WTC11 (cell line): ENCODE measurements at regions not wholly inside any gene's neighbourhood (a gene's known extent, or its start where the extent isn't known, plus 50 kb on each side); places are given as distances from the start of the nearest gene placed in this dataset.

Experiments
- ATF1 ChIP-seq: sonication (generic); formaldehyde crosslinking; IDR thresholded peaks from 2 replicates; pipeline ENCODE4 v1.8.1; 2023; ENCODE audit warnings: mild to moderate bottlenecking, moderate library complexity, missing genetic modification reagents
- ELF4 ChIP-seq: sonication (generic); formaldehyde crosslinking; IDR thresholded peaks from 2 replicates; pipeline ENCODE4 v1.8.1; 2022; ENCODE audit warnings: low read depth, mild to moderate bottlenecking, moderate library complexity, missing genetic modification reagents
- NR3C1 ChIP-seq: sonication (generic); formaldehyde crosslinking; conservative IDR thresholded peaks from 2 replicates; pipeline ENCODE4 v1.8.1; 2023; ENCODE audit warnings: low read depth, mild to moderate bottlenecking, missing genetic modification reagents
- PRRX2 ChIP-seq: fragments of 250-450 bp; sonication (Bioruptor Pico); IDR thresholded peaks from 2 replicates; pipeline ENCODE4 v1.8.0; 2021; ENCODE audit warnings: mild to moderate bottlenecking
- TP53 ChIP-seq: sonication (generic); formaldehyde crosslinking; IDR thresholded peaks from 2 replicates; pipeline ENCODE4 v1.8.1; 2023; ENCODE audit warnings: mild to moderate bottlenecking, missing genetic modification reagents
- ZNF416 ChIP-seq: fragments of 250-450 bp; sonication (Bioruptor Pico); IDR thresholded peaks from 2 replicates; pipeline ENCODE4 v1.9.0; 2021; ENCODE audit warnings: mild to moderate bottlenecking, inconsistent platforms
- TF ChIP-seq, protein P1 (sequence below): fragments of 200-600 bp; IDR thresholded peaks from 2 replicates; pipeline ENCODE4 v1.8.0; 2022; ENCODE audit warnings: antibody characterized with exemption
- TF ChIP-seq, protein P2 (sequence below): fragments of 250-450 bp; sonication (Bioruptor Pico); conservative IDR thresholded peaks from 2 replicates; pipeline ENCODE4 v1.9.0; 2021; ENCODE audit warnings: mild to moderate bottlenecking
- TF ChIP-seq, protein P3 (sequence below): sonication (generic); formaldehyde crosslinking; IDR thresholded peaks from 2 replicates; pipeline ENCODE4 v1.8.1; 2023; ENCODE audit warnings: mild to moderate bottlenecking, missing genetic modification reagents, borderline replicate concordance
- TF ChIP-seq, protein P4 (sequence below): fragments of 250-450 bp; sonication (Bioruptor Pico); IDR thresholded peaks from 2 replicates; pipeline ENCODE4 v1.8.0; 2021; ENCODE audit warnings: mild to moderate bottlenecking
- TF ChIP-seq, protein P5 (sequence below): sonication (generic); formaldehyde crosslinking; IDR thresholded peaks from 2 replicates; pipeline ENCODE4 v1.8.0; 2022; ENCODE audit warnings: mild to moderate bottlenecking, missing genetic modification reagents
- TF ChIP-seq, protein P6 (sequence below): sonication (generic); formaldehyde crosslinking; IDR thresholded peaks from 2 replicates; pipeline ENCODE4 v1.8.1; 2023; ENCODE audit warnings: mild to moderate bottlenecking, missing genetic modification reagents, moderate library complexity
- TF ChIP-seq, protein P7 (sequence below): fragments of 250-450 bp; sonication (Bioruptor Pico); IDR thresholded peaks from 2 replicates; pipeline ENCODE4 v1.9.0; 2021; ENCODE audit warnings: mild to moderate bottlenecking
- TF ChIP-seq, protein P8 (sequence below): sonication (generic); formaldehyde crosslinking; IDR thresholded peaks from 2 replicates; pipeline ENCODE4 v1.8.1; 2023; ENCODE audit warnings: mild to moderate bottlenecking, missing genetic modification reagents

DNA sequence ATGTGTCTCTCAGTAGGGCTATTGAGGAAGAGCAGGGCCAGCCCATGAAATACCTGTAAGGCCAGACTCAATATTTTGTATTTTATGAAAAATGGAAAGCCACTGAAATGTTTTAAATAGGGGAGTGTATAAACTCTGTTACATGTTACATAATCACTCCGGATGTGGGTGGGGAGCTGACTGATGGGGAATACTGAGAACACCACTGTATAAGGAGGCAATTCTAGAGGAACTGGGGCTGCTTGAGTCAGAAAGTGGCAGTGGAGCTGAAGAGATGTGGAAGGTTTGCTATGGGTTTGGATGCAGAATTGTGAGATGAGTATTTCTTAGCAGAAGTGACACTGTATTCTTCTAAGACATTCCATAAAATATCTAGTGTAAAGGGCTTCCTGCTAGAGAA lies 647.8 kb upstream of the LCORL start:
- TF ChIP-seq NR3C1 (no peak), PRRX2 (no peak), ZNF416 (CRISPR knock-in tag) (no peak), ATF1 (no peak), TP53 (CRISPR knock-in tag) (no peak), ELF4 (CRISPR knock-in tag) (no peak)
- TF ChIP-seq, protein P1, sequence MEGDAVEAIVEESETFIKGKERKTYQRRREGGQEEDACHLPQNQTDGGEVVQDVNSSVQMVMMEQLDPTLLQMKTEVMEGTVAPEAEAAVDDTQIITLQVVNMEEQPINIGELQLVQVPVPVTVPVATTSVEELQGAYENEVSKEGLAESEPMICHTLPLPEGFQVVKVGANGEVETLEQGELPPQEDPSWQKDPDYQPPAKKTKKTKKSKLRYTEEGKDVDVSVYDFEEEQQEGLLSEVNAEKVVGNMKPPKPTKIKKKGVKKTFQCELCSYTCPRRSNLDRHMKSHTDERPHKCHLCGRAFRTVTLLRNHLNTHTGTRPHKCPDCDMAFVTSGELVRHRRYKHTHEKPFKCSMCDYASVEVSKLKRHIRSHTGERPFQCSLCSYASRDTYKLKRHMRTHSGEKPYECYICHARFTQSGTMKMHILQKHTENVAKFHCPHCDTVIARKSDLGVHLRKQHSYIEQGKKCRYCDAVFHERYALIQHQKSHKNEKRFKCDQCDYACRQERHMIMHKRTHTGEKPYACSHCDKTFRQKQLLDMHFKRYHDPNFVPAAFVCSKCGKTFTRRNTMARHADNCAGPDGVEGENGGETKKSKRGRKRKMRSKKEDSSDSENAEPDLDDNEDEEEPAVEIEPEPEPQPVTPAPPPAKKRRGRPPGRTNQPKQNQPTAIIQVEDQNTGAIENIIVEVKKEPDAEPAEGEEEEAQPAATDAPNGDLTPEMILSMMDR = no peak
- TF ChIP-seq, protein P2, sequence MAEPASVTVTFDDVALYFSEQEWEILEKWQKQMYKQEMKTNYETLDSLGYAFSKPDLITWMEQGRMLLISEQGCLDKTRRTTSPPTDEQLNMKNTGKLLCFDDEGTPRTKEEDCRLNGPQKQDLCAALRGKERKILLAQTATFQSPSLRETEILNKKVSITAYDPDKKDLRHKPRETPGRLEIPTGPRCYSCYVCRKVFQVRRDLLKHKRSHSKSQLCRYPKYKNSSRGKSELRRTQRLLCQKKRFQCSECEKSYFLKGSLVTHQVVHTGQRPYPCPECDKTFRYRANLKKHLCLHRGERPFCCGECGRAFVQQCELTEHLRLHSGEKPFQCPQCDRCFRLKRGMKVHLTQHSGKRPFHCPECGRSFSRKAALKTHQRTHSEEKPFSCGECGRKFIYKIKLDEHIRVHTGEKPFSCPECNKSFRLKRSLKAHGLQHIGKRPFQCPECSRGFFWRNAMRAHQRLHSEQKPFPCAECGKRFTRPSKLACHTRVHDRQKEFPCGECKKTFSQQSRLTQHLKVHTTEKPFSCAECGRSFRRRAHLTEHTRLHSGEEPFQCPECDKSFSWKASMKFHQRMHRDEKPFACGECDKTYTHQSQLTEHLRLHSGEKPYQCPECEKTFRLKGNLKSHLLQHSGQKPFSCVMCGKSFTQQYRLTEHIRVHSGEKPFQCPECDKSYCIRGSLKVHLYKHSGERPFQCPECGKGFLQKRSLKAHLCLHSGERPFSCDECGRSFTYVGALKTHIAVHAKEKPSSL = no peak
- TF ChIP-seq, protein P3, sequence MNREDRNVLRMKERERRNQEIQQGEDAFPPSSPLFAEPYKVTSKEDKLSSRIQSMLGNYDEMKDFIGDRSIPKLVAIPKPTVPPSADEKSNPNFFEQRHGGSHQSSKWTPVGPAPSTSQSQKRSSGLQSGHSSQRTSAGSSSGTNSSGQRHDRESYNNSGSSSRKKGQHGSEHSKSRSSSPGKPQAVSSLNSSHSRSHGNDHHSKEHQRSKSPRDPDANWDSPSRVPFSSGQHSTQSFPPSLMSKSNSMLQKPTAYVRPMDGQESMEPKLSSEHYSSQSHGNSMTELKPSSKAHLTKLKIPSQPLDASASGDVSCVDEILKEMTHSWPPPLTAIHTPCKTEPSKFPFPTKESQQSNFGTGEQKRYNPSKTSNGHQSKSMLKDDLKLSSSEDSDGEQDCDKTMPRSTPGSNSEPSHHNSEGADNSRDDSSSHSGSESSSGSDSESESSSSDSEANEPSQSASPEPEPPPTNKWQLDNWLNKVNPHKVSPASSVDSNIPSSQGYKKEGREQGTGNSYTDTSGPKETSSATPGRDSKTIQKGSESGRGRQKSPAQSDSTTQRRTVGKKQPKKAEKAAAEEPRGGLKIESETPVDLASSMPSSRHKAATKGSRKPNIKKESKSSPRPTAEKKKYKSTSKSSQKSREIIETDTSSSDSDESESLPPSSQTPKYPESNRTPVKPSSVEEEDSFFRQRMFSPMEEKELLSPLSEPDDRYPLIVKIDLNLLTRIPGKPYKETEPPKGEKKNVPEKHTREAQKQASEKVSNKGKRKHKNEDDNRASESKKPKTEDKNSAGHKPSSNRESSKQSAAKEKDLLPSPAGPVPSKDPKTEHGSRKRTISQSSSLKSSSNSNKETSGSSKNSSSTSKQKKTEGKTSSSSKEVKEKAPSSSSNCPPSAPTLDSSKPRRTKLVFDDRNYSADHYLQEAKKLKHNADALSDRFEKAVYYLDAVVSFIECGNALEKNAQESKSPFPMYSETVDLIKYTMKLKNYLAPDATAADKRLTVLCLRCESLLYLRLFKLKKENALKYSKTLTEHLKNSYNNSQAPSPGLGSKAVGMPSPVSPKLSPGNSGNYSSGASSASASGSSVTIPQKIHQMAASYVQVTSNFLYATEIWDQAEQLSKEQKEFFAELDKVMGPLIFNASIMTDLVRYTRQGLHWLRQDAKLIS (CRISPR knock-in tag) = no peak
- TF ChIP-seq, protein P4, sequence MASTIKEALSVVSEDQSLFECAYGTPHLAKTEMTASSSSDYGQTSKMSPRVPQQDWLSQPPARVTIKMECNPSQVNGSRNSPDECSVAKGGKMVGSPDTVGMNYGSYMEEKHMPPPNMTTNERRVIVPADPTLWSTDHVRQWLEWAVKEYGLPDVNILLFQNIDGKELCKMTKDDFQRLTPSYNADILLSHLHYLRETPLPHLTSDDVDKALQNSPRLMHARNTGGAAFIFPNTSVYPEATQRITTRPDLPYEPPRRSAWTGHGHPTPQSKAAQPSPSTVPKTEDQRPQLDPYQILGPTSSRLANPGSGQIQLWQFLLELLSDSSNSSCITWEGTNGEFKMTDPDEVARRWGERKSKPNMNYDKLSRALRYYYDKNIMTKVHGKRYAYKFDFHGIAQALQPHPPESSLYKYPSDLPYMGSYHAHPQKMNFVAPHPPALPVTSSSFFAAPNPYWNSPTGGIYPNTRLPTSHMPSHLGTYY = no peak
- TF ChIP-seq, protein P5, sequence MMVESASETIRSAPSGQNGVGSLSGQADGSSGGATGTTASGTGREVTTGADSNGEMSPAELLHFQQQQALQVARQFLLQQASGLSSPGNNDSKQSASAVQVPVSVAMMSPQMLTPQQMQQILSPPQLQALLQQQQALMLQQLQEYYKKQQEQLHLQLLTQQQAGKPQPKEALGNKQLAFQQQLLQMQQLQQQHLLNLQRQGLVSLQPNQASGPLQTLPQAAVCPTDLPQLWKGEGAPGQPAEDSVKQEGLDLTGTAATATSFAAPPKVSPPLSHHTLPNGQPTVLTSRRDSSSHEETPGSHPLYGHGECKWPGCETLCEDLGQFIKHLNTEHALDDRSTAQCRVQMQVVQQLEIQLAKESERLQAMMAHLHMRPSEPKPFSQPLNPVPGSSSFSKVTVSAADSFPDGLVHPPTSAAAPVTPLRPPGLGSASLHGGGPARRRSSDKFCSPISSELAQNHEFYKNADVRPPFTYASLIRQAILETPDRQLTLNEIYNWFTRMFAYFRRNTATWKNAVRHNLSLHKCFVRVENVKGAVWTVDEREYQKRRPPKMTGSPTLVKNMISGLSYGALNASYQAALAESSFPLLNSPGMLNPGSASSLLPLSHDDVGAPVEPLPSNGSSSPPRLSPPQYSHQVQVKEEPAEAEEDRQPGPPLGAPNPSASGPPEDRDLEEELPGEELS (CRISPR knock-in tag) = no peak
- TF ChIP-seq, protein P6, sequence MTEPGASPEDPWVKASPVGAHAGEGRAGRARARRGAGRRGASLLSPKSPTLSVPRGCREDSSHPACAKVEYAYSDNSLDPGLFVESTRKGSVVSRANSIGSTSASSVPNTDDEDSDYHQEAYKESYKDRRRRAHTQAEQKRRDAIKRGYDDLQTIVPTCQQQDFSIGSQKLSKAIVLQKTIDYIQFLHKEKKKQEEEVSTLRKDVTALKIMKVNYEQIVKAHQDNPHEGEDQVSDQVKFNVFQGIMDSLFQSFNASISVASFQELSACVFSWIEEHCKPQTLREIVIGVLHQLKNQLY (CRISPR knock-in tag) = no peak
- TF ChIP-seq, protein P7, sequence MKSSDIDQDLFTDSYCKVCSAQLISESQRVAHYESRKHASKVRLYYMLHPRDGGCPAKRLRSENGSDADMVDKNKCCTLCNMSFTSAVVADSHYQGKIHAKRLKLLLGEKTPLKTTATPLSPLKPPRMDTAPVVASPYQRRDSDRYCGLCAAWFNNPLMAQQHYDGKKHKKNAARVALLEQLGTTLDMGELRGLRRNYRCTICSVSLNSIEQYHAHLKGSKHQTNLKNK (CRISPR knock-in tag) = no peak
- TF ChIP-seq, protein P8, sequence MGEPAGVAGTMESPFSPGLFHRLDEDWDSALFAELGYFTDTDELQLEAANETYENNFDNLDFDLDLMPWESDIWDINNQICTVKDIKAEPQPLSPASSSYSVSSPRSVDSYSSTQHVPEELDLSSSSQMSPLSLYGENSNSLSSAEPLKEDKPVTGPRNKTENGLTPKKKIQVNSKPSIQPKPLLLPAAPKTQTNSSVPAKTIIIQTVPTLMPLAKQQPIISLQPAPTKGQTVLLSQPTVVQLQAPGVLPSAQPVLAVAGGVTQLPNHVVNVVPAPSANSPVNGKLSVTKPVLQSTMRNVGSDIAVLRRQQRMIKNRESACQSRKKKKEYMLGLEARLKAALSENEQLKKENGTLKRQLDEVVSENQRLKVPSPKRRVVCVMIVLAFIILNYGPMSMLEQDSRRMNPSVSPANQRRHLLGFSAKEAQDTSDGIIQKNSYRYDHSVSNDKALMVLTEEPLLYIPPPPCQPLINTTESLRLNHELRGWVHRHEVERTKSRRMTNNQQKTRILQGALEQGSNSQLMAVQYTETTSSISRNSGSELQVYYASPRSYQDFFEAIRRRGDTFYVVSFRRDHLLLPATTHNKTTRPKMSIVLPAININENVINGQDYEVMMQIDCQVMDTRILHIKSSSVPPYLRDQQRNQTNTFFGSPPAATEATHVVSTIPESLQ (CRISPR knock-in tag) = no peak
